LNCAP (cell line): ENCODE measurements at regions not wholly inside any gene's neighbourhood (a gene's known extent, or its start where the extent isn't known, plus 50 kb on each side); places are given as distances from the start of the nearest gene placed in this dataset.

ENCODE experiments used
- TF ChIP-seq, protein P1 (sequence below): fragments of 450-650 bp; IDR thresholded peaks from 2 replicates; pipeline ENCODE4 v1.5.1; 2017; ENCODE audit warnings: mild to moderate bottlenecking

DNA sequence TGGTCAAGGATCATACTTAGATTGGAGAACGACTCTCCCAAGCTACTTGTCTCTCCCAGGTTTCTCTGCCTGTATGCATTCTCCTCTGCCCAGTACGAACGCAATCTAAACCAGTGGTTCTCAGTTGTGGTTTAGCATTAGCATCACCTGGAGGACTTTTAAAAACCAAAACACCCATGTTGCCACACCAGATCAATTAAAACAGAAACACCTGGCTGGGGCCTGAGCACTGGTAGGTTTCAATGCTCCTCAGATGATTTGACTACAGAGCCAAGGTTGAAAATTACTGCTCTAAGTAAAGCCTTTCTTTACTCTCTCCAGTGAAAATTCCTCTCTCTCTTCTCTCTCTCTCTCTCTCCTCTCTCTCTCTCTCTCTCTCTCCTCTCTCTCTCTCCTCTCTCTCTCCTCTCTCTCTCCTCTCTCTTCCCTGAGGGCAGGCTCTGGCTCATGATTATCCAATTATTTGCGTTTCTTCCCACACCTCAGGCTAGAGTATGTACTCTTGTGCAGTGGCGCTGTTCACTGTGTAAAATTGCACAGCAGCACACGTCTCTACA is 153.7 kb upstream of the FGF13 start:
- TF ChIP-seq, protein P1, sequence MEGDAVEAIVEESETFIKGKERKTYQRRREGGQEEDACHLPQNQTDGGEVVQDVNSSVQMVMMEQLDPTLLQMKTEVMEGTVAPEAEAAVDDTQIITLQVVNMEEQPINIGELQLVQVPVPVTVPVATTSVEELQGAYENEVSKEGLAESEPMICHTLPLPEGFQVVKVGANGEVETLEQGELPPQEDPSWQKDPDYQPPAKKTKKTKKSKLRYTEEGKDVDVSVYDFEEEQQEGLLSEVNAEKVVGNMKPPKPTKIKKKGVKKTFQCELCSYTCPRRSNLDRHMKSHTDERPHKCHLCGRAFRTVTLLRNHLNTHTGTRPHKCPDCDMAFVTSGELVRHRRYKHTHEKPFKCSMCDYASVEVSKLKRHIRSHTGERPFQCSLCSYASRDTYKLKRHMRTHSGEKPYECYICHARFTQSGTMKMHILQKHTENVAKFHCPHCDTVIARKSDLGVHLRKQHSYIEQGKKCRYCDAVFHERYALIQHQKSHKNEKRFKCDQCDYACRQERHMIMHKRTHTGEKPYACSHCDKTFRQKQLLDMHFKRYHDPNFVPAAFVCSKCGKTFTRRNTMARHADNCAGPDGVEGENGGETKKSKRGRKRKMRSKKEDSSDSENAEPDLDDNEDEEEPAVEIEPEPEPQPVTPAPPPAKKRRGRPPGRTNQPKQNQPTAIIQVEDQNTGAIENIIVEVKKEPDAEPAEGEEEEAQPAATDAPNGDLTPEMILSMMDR = no peak

DNA sequence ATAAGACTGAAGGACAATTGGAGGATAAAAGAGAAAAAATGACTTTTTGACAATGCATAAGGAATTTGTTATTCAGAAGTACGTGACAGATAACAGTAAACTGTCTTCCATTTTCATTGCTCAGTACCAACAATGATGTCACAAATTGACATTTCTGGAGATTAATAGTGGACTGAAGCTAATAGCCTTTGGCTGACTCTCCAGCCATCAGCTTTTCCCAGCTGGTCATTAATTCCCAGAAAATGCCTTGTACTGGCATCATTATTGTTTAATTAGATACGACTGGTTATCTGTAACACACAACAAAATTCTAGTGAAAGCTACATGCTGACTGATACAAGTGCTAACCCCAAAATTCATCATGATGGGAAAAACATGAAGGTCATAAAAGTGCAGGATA is 147.9 kb upstream of the FGF13 start:
- TF ChIP-seq, protein P1 = no peak

DNA sequence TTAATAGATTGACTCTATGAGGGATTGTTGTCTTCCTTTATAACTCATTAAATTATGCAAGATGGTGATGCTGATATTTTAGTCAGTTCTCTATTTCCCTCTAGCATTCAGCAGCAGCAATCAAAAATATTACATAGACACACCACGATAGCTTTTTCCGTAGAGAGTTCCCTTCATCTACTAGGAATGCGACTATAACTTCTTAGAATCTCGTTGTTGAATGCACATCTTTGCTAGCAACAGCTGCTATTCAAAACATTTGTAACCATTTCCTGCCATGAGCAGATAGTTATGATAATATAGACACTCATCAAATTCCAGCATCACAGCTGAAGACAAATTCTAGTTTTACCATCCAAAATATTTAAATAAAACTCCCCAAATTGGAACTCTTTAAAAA is 147.4 kb upstream of the FGF13 start:
- TF ChIP-seq, protein P1 = no peak

DNA sequence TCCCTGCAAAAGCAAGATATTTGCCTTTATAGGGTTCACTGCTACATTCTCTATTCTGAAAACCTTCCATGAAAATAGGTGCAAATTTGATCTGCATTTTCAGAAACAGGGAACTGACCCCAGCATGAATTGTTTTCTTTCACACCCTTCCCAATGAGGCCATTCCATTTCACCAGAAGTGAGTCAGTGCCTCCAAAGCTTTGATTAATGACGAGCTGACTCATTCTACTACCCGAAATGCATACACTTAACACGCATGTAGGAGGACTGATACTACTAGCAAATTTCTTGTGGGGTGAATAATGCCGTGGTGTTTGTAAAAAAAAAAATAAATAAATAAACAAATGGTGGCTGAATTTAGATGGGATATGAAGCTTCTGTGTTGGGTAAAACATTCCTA is 146.9 kb upstream of the FGF13 start:
- TF ChIP-seq, protein P1 = no peak

DNA sequence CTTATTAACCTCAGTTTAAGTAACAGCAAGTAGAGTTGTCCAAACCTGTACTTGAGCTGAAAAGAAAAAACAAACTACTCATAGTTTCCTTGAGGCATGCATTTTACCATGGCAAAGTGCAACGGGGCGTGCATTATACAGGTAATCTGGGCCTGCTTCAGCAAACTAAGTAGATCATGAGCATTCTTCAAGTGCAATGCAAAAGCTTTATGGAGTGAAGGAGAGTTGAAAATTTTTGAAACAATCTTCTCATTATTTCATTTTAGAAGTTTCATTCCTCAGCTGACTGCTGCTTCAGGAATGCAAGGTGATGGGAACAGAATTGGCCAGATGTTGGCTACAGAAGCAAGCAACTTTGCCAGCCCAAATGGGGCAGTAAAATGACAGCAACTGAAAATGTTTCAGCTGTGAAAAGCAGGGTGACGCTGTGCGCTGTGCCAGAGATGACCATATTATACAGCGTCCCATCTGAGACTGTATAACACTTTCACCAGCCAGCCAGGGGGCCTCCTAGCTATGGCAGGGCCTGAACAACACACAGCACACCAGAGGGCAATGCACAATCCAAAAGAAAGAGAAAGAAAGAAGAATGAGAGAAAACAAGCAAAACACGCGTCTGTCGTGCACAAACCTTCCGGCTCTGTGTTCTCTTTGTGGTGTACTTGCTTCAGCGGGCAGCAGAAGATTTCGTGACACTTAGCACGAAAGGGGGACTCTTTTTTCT is 145.5 kb upstream of the FGF13 start:
- TF ChIP-seq, protein P1 = no peak

DNA sequence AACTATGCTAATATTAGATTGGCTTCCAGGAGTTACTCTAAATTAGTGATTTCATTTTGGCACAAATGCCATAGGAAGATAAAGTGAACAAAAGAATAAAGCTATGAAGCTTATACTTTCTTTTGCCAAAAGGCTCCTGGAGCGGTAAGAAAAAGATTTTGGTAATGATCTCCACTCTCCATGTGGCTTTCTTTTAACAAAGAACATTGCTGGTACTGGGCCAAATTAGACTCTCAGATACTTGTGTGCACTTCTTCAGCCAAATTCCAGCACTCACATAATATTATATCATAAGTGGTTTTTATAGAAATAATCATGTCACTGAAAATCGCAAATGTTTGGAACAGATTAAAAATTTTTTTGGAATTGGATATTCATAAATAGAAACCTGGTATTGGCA is 142.4 kb upstream of the FGF13 start:
- TF ChIP-seq, protein P1 = no peak

DNA sequence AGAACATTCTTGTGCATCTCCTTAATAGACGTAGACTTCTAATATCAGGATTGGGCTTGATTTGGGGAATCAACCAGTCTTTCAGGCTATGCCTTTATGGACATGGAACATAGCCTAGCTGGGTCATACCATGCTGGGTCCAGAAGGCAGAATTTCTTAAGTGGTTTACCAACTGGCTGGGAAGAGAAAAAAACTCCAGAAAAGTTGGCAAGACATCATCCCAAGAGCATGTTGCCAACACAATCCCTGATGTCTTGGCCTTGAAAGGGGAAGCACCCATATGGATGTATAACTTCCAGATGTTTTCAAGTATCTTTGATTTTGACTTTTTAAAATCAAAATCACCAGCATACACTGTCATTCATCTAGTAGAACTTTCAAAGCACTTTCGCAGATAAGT is 138.0 kb upstream of the FGF13 start:
- TF ChIP-seq, protein P1 = no peak
